MCF 10A (cell line): ENCODE measurements at regions not wholly inside any gene's neighbourhood (a gene's known extent, or its start where the extent isn't known, plus 50 kb on each side); places are given as distances from the start of the nearest gene placed in this dataset.
A peak's percentile ranks its signal among the peaks of the same experiment; 100 is the strongest.

ENCODE experiments used
- BruUV-seq: library from RNA; stranded (reverse); fragments of 400-500 nt; replicated peaks from 2 replicates; lab custom pipeline; 2021; lab: Mats Ljungman, UMichigan
- CTCF ChIA-PET: fragments of 300-600 bp; sonication (Branson Sonifier 250); formaldehyde crosslinking; extraction: SDS; loops from one replicate; lab custom pipeline; 2021; ENCODE audit warnings: antibody characterized with exemption, inconsistent platforms; lab: Yijun Ruan, JAX
- POLR2A ChIA-PET: fragments of 300-600, 350-650 bp; sonication (Branson Sonifier 250); formaldehyde crosslinking; extraction: SDS; loops from one replicate; lab custom pipeline; 2020; ENCODE audit warnings: antibody characterized with exemption, inconsistent platforms; lab: Yijun Ruan, JAX
- DNase-seq: peaks from one replicate; pipeline ENCODE4 v3.0.0-alpha.2; 2018; ENCODE audit not compliant: unreplicated experiment
- H3K27ac Mint-ChIP-seq: one replicate; pipeline ENCODE4 v1.8.0; 2022; ENCODE audit warnings: mild to moderate bottlenecking, low read depth, mixed read lengths; ENCODE audit not compliant: unreplicated experiment
- H3K27me3 Mint-ChIP-seq: one replicate; pipeline ENCODE4 v1.8.0; 2022; ENCODE audit warnings: mixed read lengths; ENCODE audit not compliant: insufficient read depth, unreplicated experiment
- H3K36me3 Mint-ChIP-seq: one replicate; pipeline ENCODE4 v1.8.0; 2022; ENCODE audit warnings: mild to moderate bottlenecking, moderate library complexity, mixed read lengths; ENCODE audit not compliant: insufficient read depth, unreplicated experiment
- H3K4me1 Mint-ChIP-seq: one replicate; pipeline ENCODE4 v1.8.0; 2022; ENCODE audit warnings: mixed read lengths; ENCODE audit not compliant: insufficient read depth, unreplicated experiment
- H3K4me3 Mint-ChIP-seq: one replicate; pipeline ENCODE4 v1.8.0; 2022; ENCODE audit warnings: mild to moderate bottlenecking, moderate library complexity, mixed read lengths; ENCODE audit not compliant: unreplicated experiment
- H3K9me3 Mint-ChIP-seq: one replicate; pipeline ENCODE4 v1.8.0; 2022; ENCODE audit warnings: mixed read lengths; ENCODE audit not compliant: unreplicated experiment
- CTCF ChIP-seq: fragments of 200-600 bp; IDR thresholded peaks from one replicate; pipeline ENCODE4 v1.8.0; 2022; ENCODE audit warnings: antibody characterized with exemption, mild to moderate bottlenecking; ENCODE audit not compliant: unreplicated experiment
- intact Hi-C: fragments of 100-400 bp; cut with micrococcal nuclease; formaldehyde crosslinking; loops from 2 replicates; pipeline ENCODE4 v1.14.1; 2022

DNA sequence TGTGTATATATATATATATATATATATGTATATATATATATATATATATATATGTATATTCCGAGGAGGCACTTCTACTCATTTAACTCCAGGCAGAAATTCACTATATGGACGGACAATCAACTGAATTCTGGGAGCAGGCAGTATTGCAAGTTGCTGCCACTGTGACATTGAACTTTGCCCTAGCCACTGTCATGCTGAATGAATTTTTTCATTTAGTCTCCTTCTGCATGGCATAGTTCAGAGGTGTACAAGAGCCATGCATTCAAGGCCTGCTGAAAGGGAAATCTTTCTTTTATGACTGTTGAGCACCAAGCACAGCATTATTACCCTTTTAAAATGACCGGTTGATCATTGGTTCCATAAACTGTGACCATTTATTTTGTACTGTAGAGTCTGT lies 176.2 kb upstream of the THRB start:
- POLR2A ChIA-PET: no interaction called here
- CTCF ChIA-PET: no interaction called here
- Mint-ChIP-seq H3K36me3 (no peaks in the 10 kb centered on the region), H3K27ac (no peak overlapping the region), H3K27me3 (no peaks in the 10 kb centered on the region), H3K4me3 (no peak overlapping the region), H3K4me1 (peaks cover 4% of the 10 kb centered on the region), H3K9me3 (no peaks in the 10 kb centered on the region)
- intact Hi-C loops: no loop called here
- no TSS peak for BruUV-seq
- no peak for DNase-seq
- TF ChIP-seq CTCF: no peak

- H3K4me1 Mint-ChIP-seq: peaks cover 12% of the 10 kb centered on the region
- BruUV-seq: no TSS peak
Measured at GRCh38 chr3:24673596-24673995, 178.9 kb upstream of the THRB start.

DNA sequence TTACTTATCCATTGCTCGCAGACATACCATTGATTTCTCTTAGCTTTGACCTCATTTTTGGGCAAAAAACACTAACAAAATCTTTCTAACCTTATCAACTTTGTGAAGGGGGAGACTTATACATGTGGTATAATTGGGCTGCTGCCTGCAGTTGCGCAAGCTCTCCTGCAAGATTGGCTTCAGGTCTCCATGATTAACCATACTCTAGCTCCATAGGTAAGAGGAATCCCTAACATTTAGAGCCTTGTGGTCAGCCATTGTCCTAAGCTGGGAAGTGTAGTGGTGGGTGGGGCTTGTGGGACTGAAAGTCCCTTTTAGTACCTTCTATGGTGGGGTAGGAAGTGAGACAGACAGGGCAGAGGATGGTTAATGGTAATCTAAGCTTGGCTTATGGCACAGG lies 179.6 kb upstream of the THRB start:
- TF ChIP-seq CTCF: no peak
- CTCF ChIA-PET: interaction anchor here (1.4 kb wide), 1 partner anchor 10 kb away, joined by 8 read pairs; no protein-coding TSS in a partner anchor
- Mint-ChIP-seq H3K9me3 (no peaks in the 10 kb centered on the region), H3K27me3 (no peaks in the 10 kb centered on the region), H3K4me1 (peaks cover 19% of the 10 kb centered on the region), H3K27ac (no peak overlapping the region), H3K4me3 (no peak overlapping the region), H3K36me3 (no peaks in the 10 kb centered on the region)
- no TSS peak for BruUV-seq
- intact Hi-C loops: no loop called here
- DNase-seq: no peak
- POLR2A ChIA-PET: no interaction called here

More at GRCh38 chr3:24673596-24673995, 178.9 kb upstream of the THRB start:
- H3K9me3 Mint-ChIP-seq: no peaks in the 10 kb centered on the region
- POLR2A ChIA-PET: no interaction called here
- no peak for DNase-seq
- intact Hi-C loops: no loop called here
- no peak overlapping the region for H3K27ac Mint-ChIP-seq
- CTCF ChIA-PET: interaction anchor here (1.4 kb wide), 1 partner anchor 10 kb away, joined by 8 read pairs; no protein-coding TSS in a partner anchor
- no peak overlapping the region for H3K4me3 Mint-ChIP-seq
- no peak for TF ChIP-seq CTCF
- H3K36me3 Mint-ChIP-seq: no peaks in the 10 kb centered on the region
- no peaks in the 10 kb centered on the region for H3K27me3 Mint-ChIP-seq

DNA sequence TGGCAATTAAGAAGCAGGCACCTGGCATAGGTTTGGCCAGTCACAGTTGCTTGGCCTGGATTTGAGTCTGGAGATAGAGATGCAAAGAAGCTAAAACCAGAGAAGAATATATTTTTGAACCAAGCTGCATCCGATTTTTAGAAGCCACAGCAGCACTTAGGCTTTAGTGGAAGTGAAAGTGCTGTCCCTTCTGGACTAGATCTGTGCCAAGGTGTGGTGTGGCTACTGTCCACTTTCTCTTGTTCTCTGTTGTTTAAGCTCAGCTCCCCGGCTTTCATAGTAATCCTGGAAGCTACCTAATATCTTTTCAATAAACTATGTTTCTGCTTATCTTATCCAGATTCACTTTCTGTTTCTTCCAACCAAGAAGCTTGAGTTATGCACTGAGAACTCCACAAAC lies 183.4 kb upstream of the THRB start:
- peak overlapping the region; percentile 63 for H3K4me3 Mint-ChIP-seq
- CTCF ChIA-PET: interaction anchor here (0.7 kb wide), 1 partner anchor 690 kb away, joined by 3 read pairs; no protein-coding TSS in a partner anchor

More for the DNA sequence above, 183.4 kb upstream of the THRB start:
- Mint-ChIP-seq H3K27me3 (no peaks in the 10 kb centered on the region), H3K36me3 (no peaks in the 10 kb centered on the region), H3K27ac (peak overlapping the region; percentile 71), H3K4me1 (peaks cover 24% of the 10 kb centered on the region), H3K9me3 (no peaks in the 10 kb centered on the region)
- BruUV-seq: no TSS peak
- DNase-seq: no peak
- intact Hi-C loops: no loop called here
- POLR2A ChIA-PET: interaction anchor here (0.7 kb wide), 1 partner anchor 886 kb away, joined by 3 read pairs; no protein-coding TSS in a partner anchor
- no peak for TF ChIP-seq CTCF
